ENCODE measurements at regions not wholly inside any gene's neighbourhood (a gene's known extent, or its start where the extent isn't known, plus 50 kb on each side); places are given as distances from the start of the nearest gene placed in this dataset.

DNA sequence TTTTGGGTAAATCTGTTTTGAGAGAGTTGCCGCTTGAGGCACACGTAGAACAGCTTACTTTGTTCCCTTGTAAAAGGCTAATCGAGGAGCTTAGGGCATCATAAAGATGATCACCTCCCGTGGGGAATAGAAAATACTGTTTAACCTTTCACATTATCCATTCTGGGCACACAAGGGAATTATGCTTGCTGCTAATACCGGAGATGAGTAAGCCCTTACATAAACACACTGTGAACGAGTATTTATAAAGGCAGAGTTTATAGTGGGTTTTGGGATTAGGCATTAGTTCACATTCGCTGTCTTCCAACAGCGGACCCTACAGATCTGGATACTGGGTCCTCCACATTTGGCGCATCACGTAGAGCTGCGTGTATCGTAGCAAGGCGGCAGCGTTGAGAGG, 51.2 kb upstream of the CNTNAP4 start:
- TF ChIP-seq, protein P1, sequence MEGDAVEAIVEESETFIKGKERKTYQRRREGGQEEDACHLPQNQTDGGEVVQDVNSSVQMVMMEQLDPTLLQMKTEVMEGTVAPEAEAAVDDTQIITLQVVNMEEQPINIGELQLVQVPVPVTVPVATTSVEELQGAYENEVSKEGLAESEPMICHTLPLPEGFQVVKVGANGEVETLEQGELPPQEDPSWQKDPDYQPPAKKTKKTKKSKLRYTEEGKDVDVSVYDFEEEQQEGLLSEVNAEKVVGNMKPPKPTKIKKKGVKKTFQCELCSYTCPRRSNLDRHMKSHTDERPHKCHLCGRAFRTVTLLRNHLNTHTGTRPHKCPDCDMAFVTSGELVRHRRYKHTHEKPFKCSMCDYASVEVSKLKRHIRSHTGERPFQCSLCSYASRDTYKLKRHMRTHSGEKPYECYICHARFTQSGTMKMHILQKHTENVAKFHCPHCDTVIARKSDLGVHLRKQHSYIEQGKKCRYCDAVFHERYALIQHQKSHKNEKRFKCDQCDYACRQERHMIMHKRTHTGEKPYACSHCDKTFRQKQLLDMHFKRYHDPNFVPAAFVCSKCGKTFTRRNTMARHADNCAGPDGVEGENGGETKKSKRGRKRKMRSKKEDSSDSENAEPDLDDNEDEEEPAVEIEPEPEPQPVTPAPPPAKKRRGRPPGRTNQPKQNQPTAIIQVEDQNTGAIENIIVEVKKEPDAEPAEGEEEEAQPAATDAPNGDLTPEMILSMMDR (IDR thresholded peaks at IDR 0.05) = no peak
- TF ChIP-seq POLR2A (IDR thresholded peaks at IDR 0.05) (no peak), EP300 (IDR thresholded peaks at IDR 0.05) (no peak)
